IMR-90 (cell line): ENCODE measurements at regions not wholly inside any gene's neighbourhood (a gene's known extent, or its start where the extent isn't known, plus 50 kb on each side); places are given as distances from the start of the nearest gene placed in this dataset.

ENCODE experiments used
- ATAC-seq: fragments of 200-7000 bp; cut with Tn5 transposase; 2 replicates; pipeline ENCODE4 v1.9.1; 2020; ENCODE audit warnings: low read depth, mild to moderate bottlenecking, moderate library complexity
- BruUV-seq: library from RNA; stranded (reverse); fragments of 400-500 nt; replicated peaks from 2 replicates; lab custom pipeline; 2021; lab: Mats Ljungman, UMichigan
- CTCF ChIA-PET: fragments of 300-600 bp; formaldehyde crosslinking; extraction: SDS; loops from one replicate; lab custom pipeline; 2021; ENCODE audit warnings: antibody characterized with exemption; lab: Yijun Ruan, JAX
- POLR2A ChIA-PET: fragments of 300-600 bp; sonication (Branson Sonifier 250); formaldehyde crosslinking; loops from one replicate; lab custom pipeline; 2022; ENCODE audit warnings: antibody characterized with exemption; ENCODE audit not compliant: unreplicated experiment; lab: Charles Lee
- DNase-seq: peaks from one replicate; pipeline ENCODE4 v3.0.0; 2013
- H2AFZ ChIP-seq: replicated peaks from 2 replicates; pipeline ENCODE3; 2013; ENCODE audit warnings: low read length, mild to moderate bottlenecking; ENCODE audit not compliant: poor library complexity
- H2AK5ac ChIP-seq: 2 replicates; pipeline ENCODE4 v1.6.1; 2013; ENCODE audit warnings: low read depth, low read length, inconsistent platforms
- H2AK9ac ChIP-seq: replicated peaks from 2 replicates; pipeline ENCODE3; 2013; ENCODE audit warnings: mild to moderate bottlenecking, low read depth, low read length, moderate library complexity; ENCODE audit not compliant: poor library complexity
- H2BK120ac ChIP-seq: 2 replicates; pipeline ENCODE4 v1.6.1; 2013; ENCODE audit warnings: low read depth, low read length, inconsistent platforms
- H2BK15ac ChIP-seq: 3 replicates; pipeline ENCODE4 v1.6.1; 2013; ENCODE audit warnings: low read depth, low read length, inconsistent platforms
- H2BK20ac ChIP-seq: 2 replicates; pipeline ENCODE4 v1.6.1; 2013; ENCODE audit warnings: low read depth, mild to moderate bottlenecking, inconsistent platforms, low read length, moderate library complexity
- H2BK5ac ChIP-seq: 2 replicates; pipeline ENCODE4 v1.6.1; 2013; ENCODE audit warnings: mild to moderate bottlenecking, low read depth, low read length, inconsistent platforms; ENCODE audit not compliant: poor library complexity, severe bottlenecking
- H3K14ac ChIP-seq: replicated peaks from 2 replicates; pipeline ENCODE4 v1.6.1; 2013; ENCODE audit warnings: low read depth, low read length, inconsistent platforms
- H3K18ac ChIP-seq: 2 replicates; pipeline ENCODE4 v1.6.1; 2013; ENCODE audit warnings: low read depth, low read length, control low read depth
- H3K23ac ChIP-seq: 2 replicates; pipeline ENCODE4 v1.6.1; 2013; ENCODE audit warnings: low read depth, low read length, inconsistent platforms
- H3K27ac ChIP-seq: 2 replicates; pipeline ENCODE4 v1.5.1; 2013; ENCODE audit warnings: mild to moderate bottlenecking, control low read depth, low read length; ENCODE audit not compliant: insufficient read depth
- H3K27me3 ChIP-seq: 2 replicates; pipeline ENCODE4 v1.6.1; 2013; ENCODE audit warnings: low read length; ENCODE audit not compliant: control insufficient read depth, insufficient read depth
- H3K36me3 ChIP-seq: 2 replicates; pipeline ENCODE4 v1.6.1; 2013; ENCODE audit warnings: low read length, mixed read lengths; ENCODE audit not compliant: control insufficient read depth, insufficient read depth
- H3K4ac ChIP-seq: 2 replicates; pipeline ENCODE4 v1.6.1; 2013; ENCODE audit warnings: low read depth, low read length, inconsistent platforms
- H3K4me1 ChIP-seq: 2 replicates; pipeline ENCODE4 v1.6.1; 2013; ENCODE audit warnings: low read length, mixed read lengths; ENCODE audit not compliant: control insufficient read depth, insufficient read depth
- H3K4me2 ChIP-seq: 2 replicates; pipeline ENCODE4 v1.6.1; 2013; ENCODE audit warnings: low read depth, mild to moderate bottlenecking, control low read depth, low read length, moderate library complexity
- H3K4me3 ChIP-seq: 2 replicates; pipeline ENCODE4 v1.5.1; 2013; ENCODE audit warnings: low read depth, mild to moderate bottlenecking, control low read depth, low read length, moderate library complexity; ENCODE audit not compliant: insufficient read depth
- H3K56ac ChIP-seq: 2 replicates; pipeline ENCODE4 v1.6.1; 2013; ENCODE audit warnings: low read length, inconsistent platforms; ENCODE audit not compliant: insufficient read depth; ENCODE audit errors: extremely low read depth
- H3K79me1 ChIP-seq, 2 experiments: 2 replicates each; pipeline ENCODE4 v1.6.1; 2013; ENCODE audit warnings: low read length in 2 of 2, inconsistent platforms in 1 of 2, low read depth in 1 of 2
- H3K9ac ChIP-seq: 2 replicates; pipeline ENCODE4 v1.6.1; 2013; ENCODE audit warnings: low read depth, low read length, control low read depth
- H3K9me1 ChIP-seq: 2 replicates; pipeline ENCODE4 v1.6.1; 2013; ENCODE audit warnings: low read length, inconsistent platforms; ENCODE audit not compliant: insufficient read depth
- H3K9me3 ChIP-seq: 2 replicates; pipeline ENCODE4 v1.6.1; 2013; ENCODE audit warnings: low read length; ENCODE audit not compliant: control insufficient read depth, insufficient read depth
- H4K20me1 ChIP-seq: 2 replicates; pipeline ENCODE4 v1.6.1; 2013; ENCODE audit warnings: low read length, inconsistent platforms; ENCODE audit not compliant: insufficient read depth
- H4K5ac ChIP-seq: 2 replicates; pipeline ENCODE4 v1.6.1; 2013; ENCODE audit warnings: mild to moderate bottlenecking, low read depth, low read length, control low read depth
- H4K8ac ChIP-seq, 2 experiments: 2 replicates each; pipeline ENCODE4 v1.6.1; 2013; ENCODE audit warnings: low read depth in 2 of 2, low read length in 2 of 2, control low read depth in 1 of 2, inconsistent platforms in 1 of 2
- H4K91ac ChIP-seq: 2 replicates; pipeline ENCODE4 v1.6.1; 2013; ENCODE audit warnings: low read depth, low read length, inconsistent platforms; ENCODE audit not compliant: insufficient read depth
- BHLHE40 ChIP-seq: fragments of 150-350 bp; IDR thresholded peaks from 2 replicates; pipeline ENCODE4 v1.6.1; 2016; ENCODE audit warnings: mild to moderate bottlenecking, low read depth, low read length
- CHD1 ChIP-seq: IDR thresholded peaks from 2 replicates; pipeline ENCODE4 v1.6.1; 2012; ENCODE audit warnings: low read depth, low read length, improper control_type of control experiment
- MAFK ChIP-seq: IDR thresholded peaks from 2 replicates; pipeline ENCODE4 v1.6.1; 2012; ENCODE audit warnings: low read depth, low read length, improper control_type of control experiment
- MAZ ChIP-seq: IDR thresholded peaks from 2 replicates; pipeline ENCODE4 v1.6.1; 2012; ENCODE audit warnings: low read depth, mild to moderate bottlenecking, low read length, improper control_type of control experiment, moderate library complexity, borderline replicate concordance
- NFE2L2 ChIP-seq: fragments of 150-350 bp; IDR thresholded peaks from 2 replicates; pipeline ENCODE4 v1.6.1; 2016; ENCODE audit warnings: low read depth, mild to moderate bottlenecking, low read length
- POLR2A ChIP-seq: IDR thresholded peaks from 2 replicates; pipeline ENCODE4 v1.6.1; 2012; ENCODE audit warnings: mild to moderate bottlenecking, low read depth, low read length
- RAD21 ChIP-seq: IDR thresholded peaks from 2 replicates; pipeline ENCODE4 v1.6.1; 2012; ENCODE audit warnings: low read length, improper control_type of control experiment
- RCOR1 ChIP-seq: IDR thresholded peaks from 2 replicates; pipeline ENCODE4 v1.6.1; 2012; ENCODE audit warnings: mild to moderate bottlenecking, low read length, improper control_type of control experiment; ENCODE audit not compliant: insufficient replicate concordance
- RFX5 ChIP-seq: IDR thresholded peaks from 2 replicates; pipeline ENCODE4 v1.8.0; 2012; ENCODE audit warnings: low read depth, mild to moderate bottlenecking, low read length, moderate library complexity
- SMC3 ChIP-seq: fragments of 150-350 bp; IDR thresholded peaks from 2 replicates; pipeline ENCODE4 v1.6.1; 2016; ENCODE audit warnings: low read depth, mild to moderate bottlenecking, antibody characterized with exemption, low read length, moderate library complexity
- USF2 ChIP-seq: fragments of 150-350 bp; IDR thresholded peaks from 2 replicates; pipeline ENCODE4 v1.6.1; 2017; ENCODE audit warnings: mild to moderate bottlenecking, antibody characterized with exemption, low read length, low read depth
- WGBS, 2 experiments: methylation state at CpG; one replicate each; pipeline versions ENCODE4 v1.1.5 to v1.1.7; 2013; ENCODE audit warnings: missing lambda C conversion rate in 2 of 2; ENCODE audit not compliant: insufficient read length in 1 of 2; ENCODE audit errors: extremely low coverage in 2 of 2; 5-methylcytosine and 5-hydroxymethylcytosine counted together
- dilution Hi-C: fragments of 300-500 bp; cut with HindIII; formaldehyde crosslinking; loops from one replicate; pipeline ENCODE4 v1.14.3; 2018; ENCODE audit warnings: low sequenced_read_pairs; ENCODE audit not compliant: unreplicated experiment
- in situ Hi-C: fragments of 300-500 bp; cut with MboI; formaldehyde crosslinking; loops from 3 replicates; pipeline ENCODE4 v1.14.3; 2019; ENCODE audit warnings: low sequenced_read_pairs, inconsistent platforms, mixed read lengths
- intact Hi-C: fragments of 100-400 bp; cut with micrococcal nuclease; formaldehyde crosslinking; loops from 2 replicates; pipeline ENCODE4 v1.10.0; 2022
- TF ChIP-seq, protein P1 (sequence below): fragments of 150-350 bp; IDR thresholded peaks from 2 replicates; pipeline ENCODE4 v1.6.1; 2016; ENCODE audit warnings: low read depth, mild to moderate bottlenecking, low read length, moderate library complexity, borderline replicate concordance
- TF ChIP-seq, protein P2 (sequence below): conservative IDR thresholded peaks from 2 replicates; pipeline ENCODE4 v1.5.1; 2012; ENCODE audit warnings: mild to moderate bottlenecking, low read depth, low read length, improper control_type of control experiment

DNA sequence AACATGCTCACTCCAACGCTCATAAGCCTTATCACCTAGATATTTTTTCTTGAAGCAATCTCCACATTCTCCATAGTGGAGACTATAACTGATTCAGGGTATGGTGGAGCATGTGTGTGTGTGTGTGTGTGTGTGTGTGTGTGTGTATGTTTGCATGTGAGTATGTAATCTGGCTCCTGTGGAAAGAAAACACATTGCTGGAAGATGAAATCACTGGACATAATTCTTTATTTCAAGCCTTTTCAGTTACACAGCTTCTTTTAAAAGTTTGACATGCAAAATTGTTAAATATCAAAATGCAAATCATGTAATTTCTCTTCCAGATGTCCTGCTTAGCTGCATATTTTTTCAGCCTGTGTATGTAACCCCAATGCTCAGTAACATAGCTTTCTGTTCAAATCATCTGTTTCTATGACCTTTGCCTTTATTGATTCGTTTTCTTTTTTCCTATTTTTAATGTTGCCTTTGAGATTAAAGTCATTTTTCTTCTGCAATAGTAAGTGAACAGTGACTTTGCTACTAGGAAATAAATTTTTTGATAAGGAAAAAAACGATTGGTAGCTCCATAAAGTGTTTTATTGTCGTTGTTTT, 80.5 kb upstream of the BTG1 start:
- no peak overlapping the region for H2AK9ac ChIP-seq
- no peaks in the 10 kb centered on the region for H3K9me3 ChIP-seq
- peaks cover 5% of the 10 kb centered on the region for H3K4me1 ChIP-seq
- H3K4me3 ChIP-seq, result no peak overlapping the region
- in situ Hi-C loops, result no loop called here
- no peaks in the 10 kb centered on the region for H3K27me3 ChIP-seq
- H2BK120ac ChIP-seq, result no peak overlapping the region
- H2BK5ac ChIP-seq, result no peak overlapping the region
- no peak overlapping the region for H2AK5ac ChIP-seq
- H4K5ac ChIP-seq, result no peak overlapping the region
- no CpG with 5 or more reads among the region's 4 CpGs for WGBS, 2 experiments
- dilution Hi-C loops, result no loop called here
- H3K79me1 ChIP-seq, result no peaks in the 10 kb centered on the region
- H3K4ac ChIP-seq, result no peak overlapping the region
- no peaks in the 10 kb centered on the region for H4K20me1 ChIP-seq
- H2BK20ac ChIP-seq, result no peak overlapping the region
- H3K56ac ChIP-seq, result no peak overlapping the region
- H2AFZ ChIP-seq, result no peak overlapping the region
- H3K9ac ChIP-seq, result no peak overlapping the region
- no peak overlapping the region for H4K91ac ChIP-seq
- H3K18ac ChIP-seq, result no peak overlapping the region
- H4K8ac ChIP-seq, result no peak overlapping the region
- H2BK15ac ChIP-seq, result no peak overlapping the region
- no peaks in the 10 kb centered on the region for H3K36me3 ChIP-seq
- H3K23ac ChIP-seq, result no peak overlapping the region
- H3K27ac ChIP-seq, result no peak overlapping the region
- intact Hi-C loops, result no loop called here
- no peak overlapping the region for H3K14ac ChIP-seq
- TF ChIP-seq SMC3 (no peak), USF2 (no peak), RAD21 (no peak), BHLHE40 (no peak), POLR2A (no peak), RCOR1 (no peak), RFX5 (no peak), MAFK (no peak), CHD1 (no peak), MAZ (no peak), NFE2L2 (no peak)
- TF ChIP-seq, protein P1, sequence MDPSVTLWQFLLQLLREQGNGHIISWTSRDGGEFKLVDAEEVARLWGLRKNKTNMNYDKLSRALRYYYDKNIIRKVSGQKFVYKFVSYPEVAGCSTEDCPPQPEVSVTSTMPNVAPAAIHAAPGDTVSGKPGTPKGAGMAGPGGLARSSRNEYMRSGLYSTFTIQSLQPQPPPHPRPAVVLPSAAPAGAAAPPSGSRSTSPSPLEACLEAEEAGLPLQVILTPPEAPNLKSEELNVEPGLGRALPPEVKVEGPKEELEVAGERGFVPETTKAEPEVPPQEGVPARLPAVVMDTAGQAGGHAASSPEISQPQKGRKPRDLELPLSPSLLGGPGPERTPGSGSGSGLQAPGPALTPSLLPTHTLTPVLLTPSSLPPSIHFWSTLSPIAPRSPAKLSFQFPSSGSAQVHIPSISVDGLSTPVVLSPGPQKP, result no peak
- TF ChIP-seq, protein P2, sequence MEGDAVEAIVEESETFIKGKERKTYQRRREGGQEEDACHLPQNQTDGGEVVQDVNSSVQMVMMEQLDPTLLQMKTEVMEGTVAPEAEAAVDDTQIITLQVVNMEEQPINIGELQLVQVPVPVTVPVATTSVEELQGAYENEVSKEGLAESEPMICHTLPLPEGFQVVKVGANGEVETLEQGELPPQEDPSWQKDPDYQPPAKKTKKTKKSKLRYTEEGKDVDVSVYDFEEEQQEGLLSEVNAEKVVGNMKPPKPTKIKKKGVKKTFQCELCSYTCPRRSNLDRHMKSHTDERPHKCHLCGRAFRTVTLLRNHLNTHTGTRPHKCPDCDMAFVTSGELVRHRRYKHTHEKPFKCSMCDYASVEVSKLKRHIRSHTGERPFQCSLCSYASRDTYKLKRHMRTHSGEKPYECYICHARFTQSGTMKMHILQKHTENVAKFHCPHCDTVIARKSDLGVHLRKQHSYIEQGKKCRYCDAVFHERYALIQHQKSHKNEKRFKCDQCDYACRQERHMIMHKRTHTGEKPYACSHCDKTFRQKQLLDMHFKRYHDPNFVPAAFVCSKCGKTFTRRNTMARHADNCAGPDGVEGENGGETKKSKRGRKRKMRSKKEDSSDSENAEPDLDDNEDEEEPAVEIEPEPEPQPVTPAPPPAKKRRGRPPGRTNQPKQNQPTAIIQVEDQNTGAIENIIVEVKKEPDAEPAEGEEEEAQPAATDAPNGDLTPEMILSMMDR, result no peak
- no TSS peak for BruUV-seq
- H3K9me1 ChIP-seq, result peaks cover 5% of the 10 kb centered on the region
- ChIA-PET CTCF (interaction anchor here (0.6 kb wide), 1 partner anchor 623 kb away, joined by 3 read pairs; no protein-coding TSS in a partner anchor), POLR2A (no interaction called here)
- ATAC-seq, result no peak
- DNase-seq, result peak; percentile 28
- no peak overlapping the region for H3K4me2 ChIP-seq
